GM13977 (cell line): ENCODE measurements at regions not wholly inside any gene's neighbourhood (a gene's known extent, or its start where the extent isn't known, plus 50 kb on each side); places are given as distances from the start of the nearest gene placed in this dataset.

Source experiments
- DNase-seq: peaks from one replicate; pipeline ENCODE4 v3.0.0; 2012; ENCODE audit warnings: low spot score
- in situ Hi-C: fragments of 300-500 bp; cut with MboI; formaldehyde crosslinking; loops from one replicate; pipeline ENCODE4 v1.12.0; 2022; ENCODE audit warnings: low sequenced_read_pairs, low pct_unique_long_range_greater_than_20kb, mixed read lengths, inconsistent platforms; ENCODE audit not compliant: unreplicated experiment
- TF ChIP-seq, protein P1 (sequence below): IDR thresholded peaks from 2 replicates; pipeline ENCODE4 v1.5.1; 2012; ENCODE audit warnings: mild to moderate bottlenecking, control low read depth; ENCODE audit not compliant: insufficient read depth; ENCODE audit errors: extremely low read depth, missing control alignments

DNA sequence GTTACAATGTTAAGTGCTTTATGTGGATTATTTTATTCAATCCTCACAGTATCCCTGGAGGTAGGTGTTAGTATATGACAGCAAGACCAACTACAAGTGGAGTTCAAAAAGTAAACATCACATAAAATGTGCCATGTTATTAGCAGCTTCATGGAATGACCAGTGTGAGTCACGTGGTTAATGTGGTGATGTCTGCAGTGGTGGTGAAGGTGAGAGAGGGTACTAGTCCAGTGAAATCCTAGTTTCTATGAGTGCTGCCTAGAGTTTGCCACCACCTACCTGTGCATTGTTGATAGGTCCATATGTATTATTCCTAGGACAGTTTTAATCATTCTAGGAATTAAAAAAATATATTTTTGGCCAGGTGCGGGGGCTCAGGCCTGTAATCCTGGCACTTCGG is 865.2 kb upstream of the DDX18 start:
- no peak for DNase-seq
- in situ Hi-C loops, result no loop called here
- TF ChIP-seq, protein P1, sequence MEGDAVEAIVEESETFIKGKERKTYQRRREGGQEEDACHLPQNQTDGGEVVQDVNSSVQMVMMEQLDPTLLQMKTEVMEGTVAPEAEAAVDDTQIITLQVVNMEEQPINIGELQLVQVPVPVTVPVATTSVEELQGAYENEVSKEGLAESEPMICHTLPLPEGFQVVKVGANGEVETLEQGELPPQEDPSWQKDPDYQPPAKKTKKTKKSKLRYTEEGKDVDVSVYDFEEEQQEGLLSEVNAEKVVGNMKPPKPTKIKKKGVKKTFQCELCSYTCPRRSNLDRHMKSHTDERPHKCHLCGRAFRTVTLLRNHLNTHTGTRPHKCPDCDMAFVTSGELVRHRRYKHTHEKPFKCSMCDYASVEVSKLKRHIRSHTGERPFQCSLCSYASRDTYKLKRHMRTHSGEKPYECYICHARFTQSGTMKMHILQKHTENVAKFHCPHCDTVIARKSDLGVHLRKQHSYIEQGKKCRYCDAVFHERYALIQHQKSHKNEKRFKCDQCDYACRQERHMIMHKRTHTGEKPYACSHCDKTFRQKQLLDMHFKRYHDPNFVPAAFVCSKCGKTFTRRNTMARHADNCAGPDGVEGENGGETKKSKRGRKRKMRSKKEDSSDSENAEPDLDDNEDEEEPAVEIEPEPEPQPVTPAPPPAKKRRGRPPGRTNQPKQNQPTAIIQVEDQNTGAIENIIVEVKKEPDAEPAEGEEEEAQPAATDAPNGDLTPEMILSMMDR, result no peak

DNA sequence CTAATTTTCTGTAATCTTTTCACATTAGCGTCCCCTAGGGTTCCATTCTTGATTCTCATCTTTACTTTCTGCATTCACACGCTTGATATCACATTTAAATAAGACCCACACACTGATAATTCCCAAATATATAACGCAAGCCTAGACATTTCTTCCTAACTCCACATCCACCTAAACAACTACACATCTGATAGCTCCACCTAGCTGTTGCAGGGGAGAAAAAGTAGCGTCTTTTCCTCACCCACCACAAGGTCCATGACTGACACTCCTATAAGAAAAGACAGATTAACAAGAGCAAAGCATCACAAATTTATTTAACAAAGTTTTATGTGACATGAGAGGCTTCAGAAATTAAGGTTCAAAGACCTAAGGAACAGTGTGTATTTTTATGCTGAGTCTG is 862.2 kb upstream of the DDX18 start:
- TF ChIP-seq, protein P1, result no peak
- DNase-seq, result no peak
- in situ Hi-C loops, result no loop called here

DNA sequence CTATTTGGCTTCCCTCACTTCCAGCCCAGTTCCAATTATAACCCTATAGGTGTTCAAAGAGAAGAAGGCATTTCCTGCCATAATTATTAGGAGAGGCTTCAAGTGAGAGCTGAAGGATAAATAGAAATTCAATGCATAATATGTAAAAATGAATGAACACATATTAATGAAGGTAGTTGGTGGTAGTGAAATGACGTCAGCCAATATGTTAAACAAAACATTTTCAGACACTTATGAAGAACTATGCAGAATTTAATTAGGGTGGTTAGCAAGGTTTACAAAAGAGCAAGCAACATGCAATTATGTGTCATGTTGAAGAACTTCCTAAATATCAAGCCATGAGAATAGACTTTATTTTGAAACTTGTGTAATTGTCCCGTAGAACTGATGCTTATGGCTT is 858.8 kb upstream of the DDX18 start:
- in situ Hi-C loops, result no loop called here
- TF ChIP-seq, protein P1, result no peak
- no peak for DNase-seq

DNA sequence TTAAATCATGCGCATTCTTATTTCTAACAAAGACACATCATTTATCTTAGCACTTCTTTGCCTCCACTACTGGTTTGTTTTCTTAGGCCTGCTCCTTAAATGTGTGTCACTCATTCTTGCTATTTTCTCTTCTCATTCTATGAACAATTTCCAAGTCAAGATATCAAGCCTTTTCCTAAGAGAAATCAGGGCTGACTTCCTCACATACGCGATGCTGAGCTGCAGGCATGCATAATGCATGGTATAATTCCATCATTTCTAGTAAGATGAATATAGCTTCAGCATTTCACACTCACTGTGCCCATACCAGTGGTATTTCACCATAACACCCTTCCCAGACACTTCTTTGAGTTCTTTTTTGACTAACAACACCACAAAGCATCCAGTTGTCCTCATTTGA is 838.9 kb upstream of the DDX18 start:
- no peak for DNase-seq
- in situ Hi-C loops, result no loop called here
- TF ChIP-seq, protein P1, result no peak

DNA sequence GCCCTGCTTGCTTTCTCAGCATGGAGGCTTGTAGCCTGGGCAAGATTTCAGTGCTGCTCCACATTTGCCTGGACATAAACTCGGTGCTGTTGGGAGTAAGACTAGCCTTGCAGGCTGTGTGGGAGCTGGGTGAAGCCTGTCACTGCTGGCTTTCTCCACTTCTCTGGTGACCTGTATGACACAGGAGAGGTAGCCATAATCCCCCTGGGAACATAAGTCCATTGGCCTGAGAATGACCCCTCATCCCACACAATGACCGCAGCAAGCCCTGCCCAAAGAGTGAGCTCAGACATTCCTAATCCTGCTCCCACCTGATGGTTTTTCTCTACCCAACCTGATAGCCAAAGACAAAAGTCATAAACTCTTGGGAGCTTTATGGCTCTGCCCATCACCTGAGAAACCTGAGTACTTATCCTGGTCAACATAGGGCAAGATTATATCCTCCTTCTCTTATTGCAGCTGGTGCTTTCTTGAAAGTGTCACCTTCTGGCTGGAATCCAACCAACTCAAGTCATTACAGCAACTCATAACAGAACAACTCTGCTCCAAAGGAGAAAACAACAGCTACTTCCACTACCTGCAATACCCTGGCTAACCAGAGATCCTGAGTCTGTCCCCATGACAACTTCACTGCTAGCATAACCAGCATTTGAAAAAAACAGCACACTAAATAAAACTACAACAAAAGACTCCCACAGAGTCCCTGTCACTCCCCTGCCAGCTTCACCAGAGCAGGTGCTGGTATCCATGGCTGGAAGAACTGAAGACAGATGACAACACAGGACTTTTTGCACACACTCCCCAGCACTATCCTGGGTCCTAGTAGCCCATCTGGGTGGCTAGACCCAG is 834.4 kb upstream of the DDX18 start:
- in situ Hi-C loops, result no loop called here
- TF ChIP-seq, protein P1, result no peak
- DNase-seq, result no peak

DNA sequence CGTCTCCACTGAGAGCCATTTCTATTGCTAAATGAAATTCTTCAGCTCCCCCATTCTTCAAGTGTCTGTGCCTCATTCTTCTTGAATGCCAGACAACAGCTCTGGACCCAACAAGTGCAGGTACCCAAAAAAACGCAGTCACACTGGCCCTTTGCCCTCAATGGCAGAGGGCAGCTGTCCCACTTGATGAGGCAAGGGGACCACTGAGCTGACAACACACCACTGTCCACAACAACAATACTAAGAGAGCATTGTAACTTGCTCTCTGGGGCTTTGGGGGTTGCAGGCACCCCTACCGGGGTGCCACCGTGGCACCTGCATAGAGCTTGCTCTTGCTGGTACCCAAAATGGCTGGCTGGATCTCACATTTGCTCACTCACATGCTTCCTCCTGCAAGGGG is 827.0 kb upstream of the DDX18 start:
- in situ Hi-C loops, result no loop called here
- no peak for DNase-seq
- TF ChIP-seq, protein P1, result no peak
